HG03520 (cell line): ENCODE measurements at regions not wholly inside any gene's neighbourhood (a gene's known extent, or its start where the extent isn't known, plus 50 kb on each side); places are given as distances from the start of the nearest gene placed in this dataset.
"Not testable (repeated sequence)": the region's sequence is repeated elsewhere in the genome, so short reads cannot be mapped to it uniquely, and the experiment has no call there.

Experiments
- ATAC-seq: cut with Tn5 transposase; IDR thresholded peaks from one replicate; pipeline ENCODE4 v1.9.1; 2021; ENCODE audit warnings: mild to moderate bottlenecking, moderate library complexity; ENCODE audit not compliant: unreplicated experiment

GRCh38 chr20:60160451-60161145, 202.4 kb downstream of the CDH26 start:
- ATAC-seq: no peak

GRCh38 chr20:60167812-60168211, 209.6 kb downstream of the CDH26 start:
- no peak for ATAC-seq

GRCh38 chr20:60168963-60169362, 210.7 kb downstream of the CDH26 start:
- ATAC-seq: no peak

GRCh38 chr20:60170116-60170515, 211.9 kb downstream of the CDH26 start:
- ATAC-seq: no peak

- no peak for ATAC-seq
Measured at GRCh38 chr20:60171313-60171712, 213.1 kb downstream of the CDH26 start.

GRCh38 chr20:60171738-60172137, 213.5 kb downstream of the CDH26 start:
- no peak for ATAC-seq

- ATAC-seq: no peak
Measured at GRCh38 chr20:60172346-60172984, 214.2 kb downstream of the CDH26 start.

GRCh38 chr20:60177080-60177479, 218.9 kb downstream of the CDH26 start:
- no peak for ATAC-seq

GRCh38 chr20:60180986-60181385, 222.8 kb downstream of the CDH26 start:
- no peak for ATAC-seq

GRCh38 chr20:60186412-60186811, 228.2 kb downstream of the CDH26 start:
- ATAC-seq: no peak

GRCh38 chr20:60187683-60188082, 229.5 kb downstream of the CDH26 start:
- no peak for ATAC-seq

- ATAC-seq: no peak
Measured at GRCh38 chr20:60191014-60191413, 232.8 kb downstream of the CDH26 start.

- ATAC-seq: no peak
Measured at GRCh38 chr20:60192326-60192725, 234.1 kb downstream of the CDH26 start.

- not testable (repeated sequence) for ATAC-seq
Measured at GRCh38 chr20:60199132-60199531, 240.9 kb downstream of the CDH26 start.

- no peak for ATAC-seq
Measured at GRCh38 chr20:60199866-60200265, 241.6 kb downstream of the CDH26 start.

- no peak for ATAC-seq
Measured at GRCh38 chr20:60200305-60200918, 242.2 kb downstream of the CDH26 start.

- no peak for ATAC-seq
Measured at GRCh38 chr20:60201198-60201835, 243.1 kb downstream of the CDH26 start.

- no peak for ATAC-seq
Measured at GRCh38 chr20:60202046-60202445, 243.8 kb downstream of the CDH26 start.

- ATAC-seq: no peak
Measured at GRCh38 chr20:60203451-60203850, 245.2 kb downstream of the CDH26 start.

- no peak for ATAC-seq
Measured at GRCh38 chr20:60204601-60205000, 246.4 kb downstream of the CDH26 start.

- ATAC-seq: no peak
Measured at GRCh38 chr20:60206259-60206658, 248.0 kb downstream of the CDH26 start.

- ATAC-seq: no peak
Measured at GRCh38 chr20:60209048-60209447, 250.8 kb downstream of the CDH26 start.
